KMS-11 (cell line): ENCODE measurements at regions not wholly inside any gene's neighbourhood (a gene's known extent, or its start where the extent isn't known, plus 50 kb on each side); places are given as distances from the start of the nearest gene placed in this dataset.
"Not testable (repeated sequence)": the region's sequence is repeated elsewhere in the genome, so short reads cannot be mapped to it uniquely, and the experiment has no call there.

Source experiments
- H2AFZ ChIP-seq: fragments of 200-600 bp; sonication (generic); 2 replicates; pipeline ENCODE4 v1.6.1; 2016; ENCODE audit warnings: antibody characterized with exemption, mixed run types, low read depth
- H3K27ac ChIP-seq: fragments of 200-600 bp; sonication (generic); 2 replicates; pipeline ENCODE4 v1.6.1; 2016; ENCODE audit warnings: mild to moderate bottlenecking, mixed run types
- H3K27me3 ChIP-seq: fragments of 200-600 bp; sonication (generic); 2 replicates; pipeline ENCODE4 v1.6.1; 2017; ENCODE audit warnings: mild to moderate bottlenecking, low read depth, mixed run types, moderate library complexity; ENCODE audit not compliant: insufficient read depth
- H3K36me3 ChIP-seq: fragments of 200-600 bp; sonication (generic); 2 replicates; pipeline ENCODE4 v1.6.1; 2017; ENCODE audit warnings: mild to moderate bottlenecking, mixed run types; ENCODE audit not compliant: insufficient read depth
- H3K4me1 ChIP-seq: fragments of 200-600 bp; sonication (generic); 2 replicates; pipeline ENCODE4 v1.6.1; 2016; ENCODE audit warnings: mild to moderate bottlenecking, low read depth, mixed run types; ENCODE audit not compliant: poor library complexity, severe bottlenecking
- H3K4me2 ChIP-seq: fragments of 200-600 bp; sonication (generic); 2 replicates; pipeline ENCODE4 v1.7.0; 2016; ENCODE audit warnings: mild to moderate bottlenecking, mixed run types
- H3K4me3 ChIP-seq: fragments of 200-600 bp; sonication (generic); IDR thresholded peaks from 2 replicates; pipeline ENCODE4 v1.6.1; 2017; ENCODE audit warnings: low read depth, low read length, mixed read lengths; ENCODE audit not compliant: insufficient read depth
- H3K79me2 ChIP-seq: fragments of 200-600 bp; sonication (generic); 2 replicates; pipeline ENCODE4 v1.6.1; 2016; ENCODE audit warnings: low read depth, mixed run types; ENCODE audit not compliant: insufficient read depth
- H3K9ac ChIP-seq: fragments of 200-600 bp; sonication (generic); 2 replicates; pipeline ENCODE4 v1.6.1; 2016; ENCODE audit warnings: mild to moderate bottlenecking, mixed run types
- H4K20me1 ChIP-seq: fragments of 200-600 bp; sonication (generic); 2 replicates; pipeline ENCODE4 v1.6.1; 2016; ENCODE audit warnings: mild to moderate bottlenecking, mixed run types; ENCODE audit not compliant: insufficient read depth
- TF ChIP-seq, protein P1 (sequence below): fragments of 200-600 bp; sonication (generic); conservative IDR thresholded peaks from 2 replicates; pipeline ENCODE4 v1.6.1; 2017; ENCODE audit warnings: low read depth, mild to moderate bottlenecking, antibody characterized with exemption, low read length, moderate library complexity, mixed read lengths

DNA sequence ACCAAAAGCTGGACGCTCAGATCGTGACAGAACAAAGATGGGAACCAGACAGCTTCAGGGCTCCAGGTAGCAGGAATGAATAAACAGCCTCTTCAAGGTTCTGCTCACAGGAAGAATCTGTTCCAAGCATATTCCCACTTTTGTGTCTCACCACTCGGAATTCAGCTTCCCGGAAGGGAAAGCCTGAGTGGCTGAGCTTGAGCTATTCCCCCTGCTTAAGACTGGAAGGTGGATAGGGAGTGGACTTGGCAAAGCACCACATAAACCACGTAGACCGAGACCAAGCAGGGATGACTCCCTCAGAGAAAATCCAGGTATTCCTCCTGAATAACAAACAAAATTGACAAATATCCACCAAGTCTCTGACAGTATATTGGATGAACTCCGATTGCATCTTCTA, 180.2 kb upstream of the NR2F2 start:
- Histone ChIP-seq H3K27me3 (no peaks in the 10 kb centered on the region), H3K4me3 (no peak overlapping the region), H3K4me1 (no peaks in the 10 kb centered on the region), H3K79me2 (no peaks in the 10 kb centered on the region), H3K4me2 (no peak overlapping the region), H4K20me1 (no peaks in the 10 kb centered on the region), H3K36me3 (no peaks in the 10 kb centered on the region), H3K27ac (no peak overlapping the region), H2AFZ (no peak overlapping the region), H3K9ac (no peak overlapping the region)
- TF ChIP-seq, protein P1, sequence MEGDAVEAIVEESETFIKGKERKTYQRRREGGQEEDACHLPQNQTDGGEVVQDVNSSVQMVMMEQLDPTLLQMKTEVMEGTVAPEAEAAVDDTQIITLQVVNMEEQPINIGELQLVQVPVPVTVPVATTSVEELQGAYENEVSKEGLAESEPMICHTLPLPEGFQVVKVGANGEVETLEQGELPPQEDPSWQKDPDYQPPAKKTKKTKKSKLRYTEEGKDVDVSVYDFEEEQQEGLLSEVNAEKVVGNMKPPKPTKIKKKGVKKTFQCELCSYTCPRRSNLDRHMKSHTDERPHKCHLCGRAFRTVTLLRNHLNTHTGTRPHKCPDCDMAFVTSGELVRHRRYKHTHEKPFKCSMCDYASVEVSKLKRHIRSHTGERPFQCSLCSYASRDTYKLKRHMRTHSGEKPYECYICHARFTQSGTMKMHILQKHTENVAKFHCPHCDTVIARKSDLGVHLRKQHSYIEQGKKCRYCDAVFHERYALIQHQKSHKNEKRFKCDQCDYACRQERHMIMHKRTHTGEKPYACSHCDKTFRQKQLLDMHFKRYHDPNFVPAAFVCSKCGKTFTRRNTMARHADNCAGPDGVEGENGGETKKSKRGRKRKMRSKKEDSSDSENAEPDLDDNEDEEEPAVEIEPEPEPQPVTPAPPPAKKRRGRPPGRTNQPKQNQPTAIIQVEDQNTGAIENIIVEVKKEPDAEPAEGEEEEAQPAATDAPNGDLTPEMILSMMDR = no peak

DNA sequence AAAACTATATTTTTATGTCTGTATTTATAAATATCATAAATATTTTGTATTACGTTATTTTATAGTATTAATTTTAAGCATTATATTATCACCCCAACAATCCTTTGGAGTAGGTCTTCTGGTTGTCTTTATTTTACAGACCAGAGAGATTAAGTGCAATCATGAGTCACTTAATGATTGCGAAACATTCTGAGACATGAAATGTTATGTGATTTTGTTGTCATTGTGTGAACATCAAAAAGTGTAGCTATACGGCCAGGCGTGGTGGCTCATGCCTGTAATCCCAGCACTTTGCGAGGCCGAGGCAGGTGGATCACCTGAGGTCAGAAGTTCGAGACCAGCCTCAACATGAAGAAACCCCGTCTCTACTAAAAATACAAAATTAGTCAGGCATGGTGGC, 178.8 kb upstream of the NR2F2 start:
- not testable (repeated sequence) for H3K4me2 ChIP-seq, H4K20me1 ChIP-seq, H3K27ac ChIP-seq

DNA sequence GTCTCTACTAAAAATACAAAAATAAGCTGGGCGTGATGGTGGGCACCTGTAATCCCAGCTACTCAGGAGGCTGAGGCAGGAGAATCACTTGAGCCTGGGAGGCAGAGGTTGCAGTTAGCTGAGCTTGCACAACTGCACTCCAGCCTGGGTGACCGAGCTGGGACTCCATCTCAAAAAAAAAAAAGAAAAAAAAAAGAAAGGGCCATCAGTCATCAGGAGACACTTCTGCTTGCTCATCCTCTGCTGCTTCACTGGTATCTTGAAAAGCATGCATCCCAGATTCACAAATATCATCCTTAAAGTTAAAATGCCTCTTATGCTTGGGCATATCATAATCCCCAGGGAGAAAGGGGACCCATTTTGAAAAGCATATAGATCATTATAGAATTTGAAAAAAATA, 176.6 kb upstream of the NR2F2 start:
- TF ChIP-seq, protein P1 = no peak
- Histone ChIP-seq H3K36me3 (no peaks in the 10 kb centered on the region), H3K4me2 (no peak overlapping the region)

More for the DNA sequence above, 178.8 kb upstream of the NR2F2 start:
- H3K27me3 ChIP-seq, H3K9ac ChIP-seq, H3K4me1 ChIP-seq, H3K79me2 ChIP-seq, H2AFZ ChIP-seq, H3K4me3 ChIP-seq, H3K36me3 ChIP-seq: not testable (repeated sequence)

DNA sequence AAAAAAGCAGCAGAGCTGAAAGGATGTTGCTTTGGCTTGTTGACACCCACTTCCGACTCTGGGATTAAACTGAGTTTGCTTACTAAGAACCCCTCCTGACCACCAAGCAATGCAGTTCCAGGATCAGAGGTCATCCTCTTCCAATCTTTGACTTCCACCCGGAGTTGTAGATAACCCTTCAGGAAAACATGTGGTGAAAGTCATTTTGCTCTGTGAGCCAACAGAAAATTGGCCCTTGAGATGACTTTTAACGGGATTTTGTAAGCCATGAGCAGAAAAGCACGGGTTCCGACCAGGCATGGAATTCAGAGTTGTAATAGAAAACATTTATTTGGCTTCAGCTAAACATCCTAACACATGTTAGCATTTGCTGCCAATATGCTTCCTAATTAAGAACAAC, 171.6 kb upstream of the NR2F2 start:
- no peak overlapping the region for H2AFZ ChIP-seq
- H3K4me3 ChIP-seq = no peak overlapping the region
- H3K4me2 ChIP-seq = no peak overlapping the region
- no peak overlapping the region for H3K27ac ChIP-seq
- H3K27me3 ChIP-seq = no peaks in the 10 kb centered on the region
- H3K36me3 ChIP-seq = no peaks in the 10 kb centered on the region
- no peaks in the 10 kb centered on the region for H3K79me2 ChIP-seq
- TF ChIP-seq, protein P1 = no peak
- H4K20me1 ChIP-seq = no peaks in the 10 kb centered on the region
- no peak overlapping the region for H3K9ac ChIP-seq
- no peaks in the 10 kb centered on the region for H3K4me1 ChIP-seq

More for the DNA sequence above, 176.6 kb upstream of the NR2F2 start:
- Histone ChIP-seq H2AFZ (no peak overlapping the region), H3K27ac (no peak overlapping the region), H3K4me3 (no peak overlapping the region), H4K20me1 (no peaks in the 10 kb centered on the region), H3K79me2 (no peaks in the 10 kb centered on the region), H3K9ac (no peak overlapping the region), H3K4me1 (no peaks in the 10 kb centered on the region), H3K27me3 (no peaks in the 10 kb centered on the region)

DNA sequence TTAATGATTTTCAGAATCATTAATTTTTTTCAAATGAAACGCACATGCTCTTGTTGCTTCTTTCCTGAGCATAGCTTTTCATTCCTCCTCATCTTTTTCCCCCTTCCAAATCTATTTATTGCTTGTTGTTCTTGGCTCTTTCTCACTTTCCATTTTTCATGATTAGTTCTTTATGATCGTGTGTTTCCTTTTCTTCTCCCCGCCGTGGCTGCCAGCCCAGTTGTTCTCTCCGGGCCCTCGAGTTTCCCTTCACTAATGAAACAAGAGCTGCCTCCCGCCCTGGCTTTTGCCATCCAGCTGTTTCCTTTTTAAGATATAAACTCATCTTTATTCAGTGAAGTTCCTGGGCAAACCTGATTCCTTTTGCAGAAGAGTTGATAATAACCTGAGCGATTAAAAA, 170.2 kb upstream of the NR2F2 start:
- Histone ChIP-seq H2AFZ (no peak overlapping the region), H3K4me3 (no peak overlapping the region), H4K20me1 (no peaks in the 10 kb centered on the region), H3K9ac (no peak overlapping the region), H3K4me1 (no peaks in the 10 kb centered on the region), H3K27me3 (no peaks in the 10 kb centered on the region), H3K4me2 (no peak overlapping the region), H3K36me3 (no peaks in the 10 kb centered on the region), H3K79me2 (no peaks in the 10 kb centered on the region), H3K27ac (no peak overlapping the region)
- TF ChIP-seq, protein P1 = no peak
